RWPE1 (cell line): ENCODE measurements at regions not wholly inside any gene's neighbourhood (a gene's known extent, or its start where the extent isn't known, plus 50 kb on each side); places are given as distances from the start of the nearest gene placed in this dataset.
"Not testable (repeated sequence)": the region's sequence is repeated elsewhere in the genome, so short reads cannot be mapped to it uniquely, and the experiment has no call there.

Experiments used
- CTCF ChIA-PET: fragments of 350-600 bp; sonication (Branson Sonifier 250); formaldehyde crosslinking; extraction: SDS; loops from one replicate; lab custom pipeline; 2021; lab: Yijun Ruan, JAX
- POLR2A ChIA-PET: fragments of 400-600 bp; formaldehyde crosslinking; extraction: SDS; loops from one replicate; lab custom pipeline; 2020; ENCODE audit warnings: antibody characterized with exemption; ENCODE audit not compliant: low non-redundant PET; lab: Yijun Ruan, JAX
- DNase-seq: peaks from one replicate; pipeline ENCODE4 v3.0.0; 2012; ENCODE audit warnings: low spot score
- H3K27ac ChIP-seq: fragments of 450-650 bp; 2 replicates; pipeline ENCODE4 v1.5.1; 2017
- TF ChIP-seq, protein P1 (sequence below): fragments of 450-650 bp; conservative IDR thresholded peaks from 2 replicates; pipeline ENCODE4 v1.5.1; 2017; ENCODE audit warnings: low read depth, mild to moderate bottlenecking

DNA sequence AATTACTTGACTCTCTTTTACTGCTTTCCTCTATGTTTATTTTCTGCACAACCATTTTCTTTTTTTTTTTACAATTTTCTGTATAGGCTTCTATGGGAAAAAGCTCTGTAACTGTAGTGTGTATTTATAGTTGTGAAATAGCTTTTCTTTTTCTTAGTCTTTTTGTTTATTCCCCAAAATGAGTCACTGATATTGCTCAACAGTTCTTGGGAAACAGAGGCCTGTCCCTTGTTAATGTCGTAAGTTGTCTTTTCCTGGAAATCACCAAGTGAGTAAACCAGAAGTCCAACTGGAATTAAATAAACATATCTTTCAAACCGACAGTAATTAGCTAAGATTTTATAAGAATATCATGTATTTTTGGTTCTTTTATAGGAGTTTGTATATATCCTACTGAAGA is 325.1 kb upstream of the PRR16 start:
- H3K27ac ChIP-seq: no peak overlapping the region
- TF ChIP-seq, protein P1, sequence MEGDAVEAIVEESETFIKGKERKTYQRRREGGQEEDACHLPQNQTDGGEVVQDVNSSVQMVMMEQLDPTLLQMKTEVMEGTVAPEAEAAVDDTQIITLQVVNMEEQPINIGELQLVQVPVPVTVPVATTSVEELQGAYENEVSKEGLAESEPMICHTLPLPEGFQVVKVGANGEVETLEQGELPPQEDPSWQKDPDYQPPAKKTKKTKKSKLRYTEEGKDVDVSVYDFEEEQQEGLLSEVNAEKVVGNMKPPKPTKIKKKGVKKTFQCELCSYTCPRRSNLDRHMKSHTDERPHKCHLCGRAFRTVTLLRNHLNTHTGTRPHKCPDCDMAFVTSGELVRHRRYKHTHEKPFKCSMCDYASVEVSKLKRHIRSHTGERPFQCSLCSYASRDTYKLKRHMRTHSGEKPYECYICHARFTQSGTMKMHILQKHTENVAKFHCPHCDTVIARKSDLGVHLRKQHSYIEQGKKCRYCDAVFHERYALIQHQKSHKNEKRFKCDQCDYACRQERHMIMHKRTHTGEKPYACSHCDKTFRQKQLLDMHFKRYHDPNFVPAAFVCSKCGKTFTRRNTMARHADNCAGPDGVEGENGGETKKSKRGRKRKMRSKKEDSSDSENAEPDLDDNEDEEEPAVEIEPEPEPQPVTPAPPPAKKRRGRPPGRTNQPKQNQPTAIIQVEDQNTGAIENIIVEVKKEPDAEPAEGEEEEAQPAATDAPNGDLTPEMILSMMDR: no peak
- DNase-seq: peak; percentile 86
- CTCF ChIA-PET: no interaction called here
- POLR2A ChIA-PET: no interaction called here

DNA sequence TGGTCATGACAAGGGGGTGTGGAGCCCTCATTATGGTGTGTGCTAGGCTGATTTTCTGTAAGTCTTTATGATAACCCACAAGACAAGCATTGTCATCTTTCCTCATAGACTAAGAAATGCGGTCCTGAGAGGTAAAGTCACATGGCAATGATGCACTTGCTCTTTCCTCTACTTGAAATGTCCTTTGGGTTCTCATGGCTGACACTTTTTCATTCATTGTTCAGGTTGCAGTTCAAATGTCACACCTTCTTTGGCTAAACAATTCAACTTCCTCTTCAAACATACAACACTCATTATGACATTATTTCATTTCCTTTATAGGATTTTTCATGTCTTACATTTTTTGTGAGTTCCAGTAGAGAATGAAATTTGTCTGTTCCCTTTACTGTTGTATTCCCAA is 323.6 kb upstream of the PRR16 start:
- POLR2A ChIA-PET: no interaction called here
- H3K27ac ChIP-seq: no peak overlapping the region
- TF ChIP-seq, protein P1: no peak
- CTCF ChIA-PET: no interaction called here
- DNase-seq: no peak

DNA sequence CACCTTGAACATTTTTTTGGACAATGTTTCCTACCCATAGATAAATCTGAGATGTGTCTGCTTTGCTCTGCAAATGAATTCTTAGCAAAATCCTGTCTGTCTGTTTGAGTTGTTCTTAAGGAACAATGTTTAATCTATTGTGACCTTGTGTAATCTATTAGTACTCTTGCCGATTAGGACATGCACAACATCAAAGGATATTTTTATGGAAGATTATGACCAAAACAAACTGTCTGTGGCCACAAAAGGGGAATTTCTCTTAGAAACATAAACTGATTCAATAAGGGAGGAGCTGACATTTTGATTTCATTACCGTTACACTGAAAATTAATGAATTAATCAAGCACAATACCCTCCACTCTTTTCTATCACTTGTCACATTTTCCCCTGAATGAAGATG is 323.0 kb upstream of the PRR16 start:
- TF ChIP-seq, protein P1: no peak
- ChIA-PET POLR2A (no interaction called here), CTCF (no interaction called here)
- no peak for DNase-seq
- no peak overlapping the region for H3K27ac ChIP-seq

DNA sequence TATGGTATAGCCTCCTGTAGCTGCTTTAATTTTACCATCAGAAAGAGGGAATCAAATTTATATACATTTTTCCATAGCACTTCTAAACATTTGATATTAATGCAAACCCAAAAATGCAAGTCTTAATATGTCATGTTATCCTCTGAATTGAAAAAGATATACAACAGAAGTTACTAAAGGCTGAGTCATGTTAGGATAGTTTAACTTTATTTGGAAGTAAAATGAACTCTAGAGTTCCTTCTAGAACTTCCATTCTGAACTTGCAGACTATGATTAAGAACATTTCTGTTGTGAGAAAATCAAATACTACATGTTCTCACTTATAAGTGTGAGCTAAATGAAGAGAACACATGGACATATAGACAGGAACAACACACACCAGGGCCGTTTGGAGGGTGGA is 317.3 kb upstream of the PRR16 start:
- CTCF ChIA-PET: interaction anchor here (0.6 to 0.7 kb wide), 2 partner anchors 8 to 70 kb away, joined by 3 to 4 read pairs; no protein-coding TSS in a partner anchor
- TF ChIP-seq, protein P1: no peak

DNA sequence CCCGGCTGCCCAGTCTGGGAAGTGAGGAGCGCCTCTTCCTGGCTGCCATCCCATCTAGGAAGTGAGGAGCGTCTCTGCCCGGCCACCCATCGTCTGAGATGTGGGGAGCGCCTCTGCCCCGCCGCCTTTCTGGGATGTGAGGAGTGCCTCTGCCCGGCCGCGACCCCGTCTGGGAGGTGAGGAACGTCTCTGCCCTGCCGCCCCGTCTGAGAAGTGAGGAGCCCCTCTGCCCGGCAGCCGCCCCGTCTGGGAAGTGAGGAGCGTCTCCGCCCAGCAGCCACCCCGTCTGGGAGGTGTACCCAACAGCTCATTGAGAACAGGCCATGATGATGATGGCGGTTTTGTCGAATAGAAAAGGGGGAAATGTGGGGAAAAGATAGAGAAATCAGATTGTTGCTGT is 316.2 kb upstream of the PRR16 start:
- POLR2A ChIA-PET, H3K27ac ChIP-seq, CTCF ChIA-PET, DNase-seq: not testable (repeated sequence)

More for the DNA sequence above, 317.3 kb upstream of the PRR16 start:
- POLR2A ChIA-PET: no interaction called here
- H3K27ac ChIP-seq: no peak overlapping the region
- no peak for DNase-seq

DNA sequence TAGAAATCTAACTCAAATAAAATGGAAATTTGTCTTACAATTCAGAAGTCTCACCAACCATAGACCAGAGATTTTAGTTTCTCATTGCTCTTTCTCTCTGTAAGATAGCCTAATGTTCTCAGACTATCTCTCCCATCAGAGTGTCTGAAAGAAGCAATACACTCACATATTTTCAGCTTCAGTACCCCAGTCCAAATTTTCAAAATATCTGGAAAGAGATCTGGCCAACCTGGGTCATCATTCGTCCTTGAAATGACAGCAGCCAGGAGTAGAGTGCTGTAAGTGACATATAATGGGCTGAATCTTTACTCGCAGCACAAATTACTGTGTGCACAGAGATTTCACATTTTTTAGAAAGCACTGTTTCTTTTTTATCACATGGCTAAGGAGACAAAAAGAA is 313.3 kb upstream of the PRR16 start:
- CTCF ChIA-PET: interaction anchor here (0.6 kb wide), 1 partner anchor 1479 kb away, joined by 4 read pairs; no protein-coding TSS in a partner anchor

DNA sequence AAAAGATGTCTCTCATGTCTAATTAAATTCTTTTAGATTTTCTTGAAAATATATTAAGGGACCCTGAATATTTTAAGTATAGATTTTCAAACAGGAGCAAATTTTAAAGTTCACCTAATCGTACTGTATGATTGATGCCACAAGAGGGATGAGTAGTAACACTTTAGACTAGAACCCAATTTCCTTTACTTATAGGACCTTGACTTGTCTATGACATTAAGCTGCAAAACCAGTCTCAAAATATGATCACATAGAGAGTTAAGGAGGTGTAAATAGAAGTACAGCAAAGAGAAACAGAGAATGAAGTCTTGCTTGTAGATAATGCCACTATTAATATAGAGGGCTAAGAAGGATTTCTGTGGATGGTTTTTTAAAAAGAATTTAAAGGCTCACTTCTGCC is 312.9 kb upstream of the PRR16 start:
- ChIA-PET POLR2A (no interaction called here), CTCF (interaction anchor here (0.6 kb wide), 1 partner anchor 1479 kb away, joined by 4 read pairs; no protein-coding TSS in a partner anchor)
- TF ChIP-seq, protein P1: no peak
- no peak overlapping the region for H3K27ac ChIP-seq
- no peak for DNase-seq

More for the DNA sequence above, 313.3 kb upstream of the PRR16 start:
- no peak overlapping the region for H3K27ac ChIP-seq
- TF ChIP-seq, protein P1: no peak
- POLR2A ChIA-PET: no interaction called here
- no peak for DNase-seq
